Esophagus squamous epithelium (tissue), 4 donors: ENCODE measurements at regions not wholly inside any gene's neighbourhood (a gene's known extent, or its start where the extent isn't known, plus 50 kb on each side); places are given as distances from the start of the nearest gene placed in this dataset.
"Not testable (repeated sequence)": the region's sequence is repeated elsewhere in the genome, so short reads cannot be mapped to it uniquely, and the experiment has no call there.

Source experiments
- CTCF ChIP-seq, 6 experiments: fragments of 450-650 bp in 4 of 6; fragments of 200-600 bp in 2 of 6; sonication (generic) in 2 of 6; IDR thresholded peaks; one replicate each; pipeline ENCODE4 v1.5.1; 2016 to 2019; ENCODE audit warnings: antibody characterized with exemption in 6 of 6, mild to moderate bottlenecking in 4 of 6, moderate library complexity in 4 of 6
- POLR2A ChIP-seq, 4 donors: fragments of 450-650 bp; IDR thresholded peaks; one replicate each; pipeline ENCODE4 v1.6.1; 2017; ENCODE audit warnings: antibody characterized with exemption in 4 of 4, mild to moderate bottlenecking in 4 of 4, moderate library complexity in 3 of 4

GRCh38 chr20:29408707-29409106 lies 1848.8 kb upstream of the DEFB115 start:
- not testable (repeated sequence) for TF ChIP-seq CTCF, POLR2A (IDR thresholded peaks at IDR 0.05)
